ENCODE measurements at regions not wholly inside any gene's neighbourhood (a gene's known extent, or its start where the extent isn't known, plus 50 kb on each side); places are given as distances from the start of the nearest gene placed in this dataset.

DNA sequence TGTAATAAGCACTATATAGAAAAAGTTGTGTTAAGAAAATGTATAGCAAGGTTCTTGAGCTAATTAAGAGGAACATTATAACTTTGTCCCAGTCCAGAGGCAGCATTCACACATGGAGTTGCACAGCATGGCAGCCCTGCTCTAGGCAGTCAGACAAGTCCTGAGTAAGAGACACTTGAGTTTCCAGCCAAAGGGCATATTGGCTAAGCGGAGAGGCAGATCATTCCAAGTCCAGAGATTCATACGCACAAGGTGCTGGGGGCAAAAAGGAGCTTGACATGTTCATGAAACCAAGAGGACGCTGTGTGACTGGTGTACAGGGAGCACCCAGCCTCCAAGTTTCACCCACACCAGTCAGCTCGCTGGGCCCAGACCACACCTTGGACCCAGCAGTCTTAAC lies 232.6 kb upstream of the IPO5 start (continued):
- no peak for TF ChIP-seq ZNF277 (CRISPR knock-in tag; IDR thresholded peaks at IDR 0.05; ENCODE audit: borderline replicate concordance)
- no peak for TF ChIP-seq ZMIZ1 (IDR thresholded peaks at IDR 0.05; ENCODE audit: low read depth in 2 of 2, low read length in 2 of 2)
- no peak for TF ChIP-seq EZH2 (IDR thresholded peaks at IDR 0.05; ENCODE audit: borderline replicate concordance, low read depth, low read length)
- TF ChIP-seq ZNF140 (CRISPR knock-in tag; IDR thresholded peaks at IDR 0.05): no peak
- TF ChIP-seq ZNF699 (CRISPR knock-in tag; IDR thresholded peaks at IDR 0.05; ENCODE audit: insufficient replicate concordance): no peak
- no peak for TF ChIP-seq MAFF (IDR thresholded peaks at IDR 0.05; ENCODE audit: low read length)
- no peak for TF ChIP-seq ZNF696 (CRISPR knock-in tag; conservative IDR thresholded peaks at IDR 0.05)
- TF ChIP-seq SPI1 (IDR thresholded peaks at IDR 0.05; ENCODE audit: borderline replicate concordance, low read depth, low read length): no peak
- TF ChIP-seq TAF15 (IDR thresholded peaks at IDR 0.05; ENCODE audit: low read depth, low read length): no peak

All from K562 (cell line).